Neural cell (in vitro differentiated cells): ENCODE measurements at regions not wholly inside any gene's neighbourhood (a gene's known extent, or its start where the extent isn't known, plus 50 kb on each side); places are given as distances from the start of the nearest gene placed in this dataset.
A peak's percentile ranks its signal among the peaks of the same experiment; 100 is the strongest.

Experiments used
- H2AFZ ChIP-seq: fragments of 200-600, 300-800 bp; sonication (generic), shearing (Covaris generic); 2 replicates; pipeline ENCODE4 v1.6.0; 2014; ENCODE audit warnings: low read depth, mild to moderate bottlenecking, antibody characterized with exemption, low read length, moderate library complexity
- H3F3A ChIP-seq: fragments of 200-600 bp; shearing (Covaris generic); 2 replicates; pipeline ENCODE4 v1.6.1; 2016; ENCODE audit warnings: mild to moderate bottlenecking, moderate library complexity, mixed read lengths, antibody characterized with exemption, low read length; ENCODE audit not compliant: insufficient read depth, poor library complexity, severe bottlenecking
- H3K27ac ChIP-seq: fragments of 200-600, 300-800 bp; sonication (generic), shearing (Covaris generic); 2 replicates; pipeline ENCODE4 v1.5.1; 2014; ENCODE audit warnings: mild to moderate bottlenecking, low read length, moderate library complexity
- H3K27me3 ChIP-seq: fragments of 300-800, 200-600 bp; sonication (generic), shearing (Covaris generic); 2 replicates; pipeline ENCODE4 v1.6.0; 2014; ENCODE audit warnings: mild to moderate bottlenecking, low read depth, low read length, moderate library complexity; ENCODE audit not compliant: insufficient read depth
- H3K36me3 ChIP-seq: fragments of 300-800, 200-600 bp; sonication (generic), shearing (Covaris generic); 2 replicates; pipeline ENCODE4 v1.5.1; 2014; ENCODE audit warnings: mild to moderate bottlenecking, antibody characterized with exemption, low read length, moderate library complexity; ENCODE audit not compliant: insufficient read depth
- H3K4me2 ChIP-seq: fragments of 300-800, 200-600 bp; sonication (generic), shearing (Covaris generic); 2 replicates; pipeline ENCODE4 v1.6.0; 2014; ENCODE audit warnings: mild to moderate bottlenecking, low read length
- H3K4me3 ChIP-seq: fragments of 300-800, 200-600 bp; sonication (generic), shearing (Covaris generic); 2 replicates; pipeline ENCODE4 v1.5.1; 2014; ENCODE audit warnings: mild to moderate bottlenecking, low read length, moderate library complexity
- H3K79me2 ChIP-seq: fragments of 200-600 bp; shearing (Covaris generic); replicated peaks from 2 replicates; pipeline ENCODE4 v1.6.0; 2014; ENCODE audit warnings: mild to moderate bottlenecking, low read length, moderate library complexity; ENCODE audit not compliant: insufficient read depth
- H3K9ac ChIP-seq: fragments of 300-800, 200-600 bp; sonication (generic), shearing (Covaris generic); 2 replicates; pipeline ENCODE4 v1.6.1; 2016; ENCODE audit warnings: mild to moderate bottlenecking, low read length, mixed read lengths
- H3K9me2 ChIP-seq: fragments of 200-600 bp; shearing (Covaris generic); 2 replicates; pipeline ENCODE4 v1.6.1; 2016; ENCODE audit warnings: mild to moderate bottlenecking, low read length, mixed read lengths; ENCODE audit not compliant: insufficient read depth
- H3K9me3 ChIP-seq: fragments of 200-600, 300-800 bp; sonication (generic), shearing (Covaris generic); 2 replicates; pipeline ENCODE4 v1.6.1; 2016; ENCODE audit warnings: mild to moderate bottlenecking, mixed run types, low read length, moderate library complexity, mixed read lengths
- H4K20me1 ChIP-seq: fragments of 200-600 bp; shearing (Covaris generic); 2 replicates; pipeline ENCODE4 v1.6.1; 2016; ENCODE audit warnings: mild to moderate bottlenecking, mixed run types; ENCODE audit not compliant: insufficient read depth
- EP300 ChIP-seq: fragments of 450-650 bp; conservative IDR thresholded peaks from 2 replicates; pipeline ENCODE4 v1.6.1; 2014; ENCODE audit warnings: antibody characterized with exemption, mild to moderate bottlenecking, moderate library complexity; ENCODE audit not compliant: poor library complexity, severe bottlenecking
- EZH2 ChIP-seq: fragments of 200-600, 300-800 bp; shearing (Covaris generic), sonication (generic); IDR thresholded peaks from 2 replicates; pipeline ENCODE4 v1.6.1; 2014; ENCODE audit warnings: antibody characterized with exemption, low read length, borderline replicate concordance, mild to moderate bottlenecking; ENCODE audit not compliant: insufficient read depth, poor library complexity, severe bottlenecking
- MXI1 ChIP-seq: fragments of 450-650 bp; conservative IDR thresholded peaks from 2 replicates; pipeline ENCODE4 v1.6.1; 2014; ENCODE audit warnings: antibody characterized with exemption, mild to moderate bottlenecking; ENCODE audit not compliant: poor library complexity, severe bottlenecking
- POLR2AphosphoS5 ChIP-seq: IDR thresholded peaks from 2 replicates; pipeline ENCODE4 v1.6.1; 2012
- RAD21 ChIP-seq: fragments of 450-650 bp; conservative IDR thresholded peaks from 2 replicates; pipeline ENCODE4 v1.6.1; 2014; ENCODE audit warnings: antibody characterized with exemption, mild to moderate bottlenecking, moderate library complexity
- REST ChIP-seq: IDR thresholded peaks from 2 replicates; pipeline ENCODE4 v1.6.1; 2012; ENCODE audit warnings: borderline replicate concordance
- SMC3 ChIP-seq: fragments of 450-650 bp; conservative IDR thresholded peaks from 2 replicates; pipeline ENCODE4 v1.6.1; 2014; ENCODE audit warnings: antibody characterized with exemption, mild to moderate bottlenecking, moderate library complexity; ENCODE audit not compliant: poor library complexity
- TAF1 ChIP-seq: IDR thresholded peaks from 2 replicates; pipeline ENCODE4 v1.6.1; 2012; ENCODE audit warnings: low read depth
- TF ChIP-seq, protein P1 (sequence below): fragments of 450-650 bp; IDR thresholded peaks from 2 replicates; pipeline ENCODE4 v1.5.1; 2014; ENCODE audit warnings: antibody characterized with exemption, mild to moderate bottlenecking, moderate library complexity; ENCODE audit not compliant: poor library complexity, severe bottlenecking

GRCh38 chr2:175576875-175577274 is 395.4 kb upstream of the ATP5MC3 start:
- Histone ChIP-seq H3K36me3 (no peaks in the 10 kb centered on the region), H3K4me2 (no peak overlapping the region), H3K27me3 (no peaks in the 10 kb centered on the region), H3K9ac (no peak overlapping the region), H3K9me2 (no peaks in the 10 kb centered on the region), H3F3A (no peaks in the 10 kb centered on the region), H4K20me1 (no peaks in the 10 kb centered on the region), H3K4me3 (no peak overlapping the region), H3K9me3 (no peaks in the 10 kb centered on the region), H2AFZ (no peak overlapping the region), H3K79me2 (no peaks in the 10 kb centered on the region), H3K27ac (no peak overlapping the region)
- TF ChIP-seq POLR2AphosphoS5 (no peak), EP300 (no peak), EZH2 (no peak), REST (no peak), TAF1 (no peak), RAD21 (no peak), SMC3 (no peak), MXI1 (no peak)
- TF ChIP-seq, protein P1, sequence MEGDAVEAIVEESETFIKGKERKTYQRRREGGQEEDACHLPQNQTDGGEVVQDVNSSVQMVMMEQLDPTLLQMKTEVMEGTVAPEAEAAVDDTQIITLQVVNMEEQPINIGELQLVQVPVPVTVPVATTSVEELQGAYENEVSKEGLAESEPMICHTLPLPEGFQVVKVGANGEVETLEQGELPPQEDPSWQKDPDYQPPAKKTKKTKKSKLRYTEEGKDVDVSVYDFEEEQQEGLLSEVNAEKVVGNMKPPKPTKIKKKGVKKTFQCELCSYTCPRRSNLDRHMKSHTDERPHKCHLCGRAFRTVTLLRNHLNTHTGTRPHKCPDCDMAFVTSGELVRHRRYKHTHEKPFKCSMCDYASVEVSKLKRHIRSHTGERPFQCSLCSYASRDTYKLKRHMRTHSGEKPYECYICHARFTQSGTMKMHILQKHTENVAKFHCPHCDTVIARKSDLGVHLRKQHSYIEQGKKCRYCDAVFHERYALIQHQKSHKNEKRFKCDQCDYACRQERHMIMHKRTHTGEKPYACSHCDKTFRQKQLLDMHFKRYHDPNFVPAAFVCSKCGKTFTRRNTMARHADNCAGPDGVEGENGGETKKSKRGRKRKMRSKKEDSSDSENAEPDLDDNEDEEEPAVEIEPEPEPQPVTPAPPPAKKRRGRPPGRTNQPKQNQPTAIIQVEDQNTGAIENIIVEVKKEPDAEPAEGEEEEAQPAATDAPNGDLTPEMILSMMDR = no peak

DNA sequence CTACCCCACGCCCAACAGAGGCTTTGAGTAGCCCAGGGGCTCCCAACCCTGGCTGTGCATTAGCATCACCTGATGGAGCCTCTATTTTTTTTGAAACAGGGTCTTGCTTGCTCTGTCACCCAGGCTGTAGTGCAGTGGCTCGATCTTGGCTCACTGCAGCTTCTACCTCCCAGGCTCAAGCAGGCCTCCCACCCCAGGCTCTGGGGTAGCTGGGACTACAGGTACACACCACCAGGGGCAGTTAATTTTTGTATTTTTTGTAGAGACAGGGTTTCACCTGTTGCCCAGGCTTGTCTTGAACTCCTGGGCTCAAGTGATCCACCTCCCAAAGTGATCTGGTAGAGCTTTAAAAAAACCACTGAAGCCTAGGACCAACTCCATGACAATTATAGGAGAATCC is 394.8 kb upstream of the ATP5MC3 start:
- Histone ChIP-seq H3K79me2 (no peaks in the 10 kb centered on the region), H3K9me2 (no peaks in the 10 kb centered on the region), H3K27me3 (no peaks in the 10 kb centered on the region), H4K20me1 (no peaks in the 10 kb centered on the region), H3K27ac (peak overlapping the region; percentile 42), H3K4me2 (no peak overlapping the region), H2AFZ (no peak overlapping the region), H3K4me3 (peak overlapping the region; percentile 31), H3K9me3 (no peaks in the 10 kb centered on the region), H3F3A (no peaks in the 10 kb centered on the region), H3K36me3 (no peaks in the 10 kb centered on the region), H3K9ac (no peak overlapping the region)
- TF ChIP-seq SMC3 (no peak), EZH2 (no peak), REST (no peak), EP300 (no peak), POLR2AphosphoS5 (no peak), RAD21 (no peak), MXI1 (no peak), TAF1 (no peak)
- TF ChIP-seq, protein P1 = no peak
